ENCODE measurements at regions not wholly inside any gene's neighbourhood (a gene's known extent, or its start where the extent isn't known, plus 50 kb on each side); places are given as distances from the start of the nearest gene placed in this dataset.
"Not testable (repeated sequence)": the region's sequence is repeated elsewhere in the genome, so short reads cannot be mapped to it uniquely, and the experiment has no call there.

DNA sequence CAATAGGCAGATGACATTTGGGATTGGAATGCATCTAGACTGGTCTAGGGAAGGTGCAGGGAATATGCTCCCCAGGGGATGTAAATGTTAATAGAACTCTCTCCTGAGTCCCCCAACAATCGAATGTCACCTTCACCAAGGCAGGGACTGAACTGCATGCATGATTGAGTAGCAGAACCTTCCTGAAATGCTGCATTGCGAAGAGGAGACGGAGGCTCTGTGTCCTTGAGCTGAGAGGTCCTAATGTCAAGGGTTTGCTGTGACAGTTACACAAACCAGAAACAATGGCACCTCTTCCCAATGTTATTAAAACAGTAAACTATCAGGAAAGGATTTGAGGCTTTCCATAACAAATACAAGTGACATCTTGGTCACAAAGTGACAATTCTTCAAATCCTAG, 117.5 kb upstream of the SFSWAP start:
- no peak for DNase-seq (ENCODE audit: low spot score)
- intact Hi-C loops (cut with DNase I) = no loop called here

DNA sequence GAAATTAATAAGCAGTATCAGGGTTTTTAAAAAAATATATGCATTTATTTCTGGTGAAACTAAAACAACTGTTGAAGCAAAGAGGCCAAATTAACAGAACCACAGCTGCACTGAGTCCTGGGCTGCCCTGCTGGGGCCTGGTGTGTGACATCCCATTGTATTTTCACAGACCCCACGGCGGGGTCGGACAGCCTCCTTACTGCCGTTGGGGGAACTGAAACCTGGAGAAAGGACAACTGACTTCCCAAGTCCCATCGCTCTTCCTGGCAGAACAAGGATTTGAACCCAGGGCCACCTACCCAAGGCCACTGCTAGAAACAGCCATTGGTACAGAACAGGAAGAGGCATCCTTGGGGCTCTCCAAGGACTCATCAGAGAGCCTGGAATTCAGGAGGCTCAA, 114.8 kb upstream of the SFSWAP start:
- intact Hi-C loops (cut with DNase I) = no loop called here
- DNase-seq (ENCODE audit: low spot score) = no peak

DNA sequence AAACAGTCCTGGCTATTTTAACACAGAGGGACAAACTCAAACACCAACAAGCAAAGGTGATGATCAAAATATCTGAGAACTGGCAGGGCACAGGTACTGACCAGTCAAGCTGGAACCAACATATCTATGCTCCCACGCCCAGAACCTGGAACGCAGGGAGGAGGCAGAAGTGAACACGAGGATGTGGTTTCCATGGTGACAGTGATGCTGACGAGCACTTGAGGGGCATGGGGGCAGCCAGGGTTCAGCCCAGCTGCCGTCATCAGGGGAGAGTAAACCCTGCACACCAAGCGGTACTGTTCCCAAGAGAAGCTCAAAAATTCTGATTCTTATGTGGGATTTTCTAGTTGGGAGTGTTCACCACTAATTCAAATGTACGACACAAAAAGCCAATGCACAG, 113.6 kb upstream of the SFSWAP start:
- intact Hi-C loops (cut with DNase I) = no loop called here
- no peak for DNase-seq (ENCODE audit: low spot score)

DNA sequence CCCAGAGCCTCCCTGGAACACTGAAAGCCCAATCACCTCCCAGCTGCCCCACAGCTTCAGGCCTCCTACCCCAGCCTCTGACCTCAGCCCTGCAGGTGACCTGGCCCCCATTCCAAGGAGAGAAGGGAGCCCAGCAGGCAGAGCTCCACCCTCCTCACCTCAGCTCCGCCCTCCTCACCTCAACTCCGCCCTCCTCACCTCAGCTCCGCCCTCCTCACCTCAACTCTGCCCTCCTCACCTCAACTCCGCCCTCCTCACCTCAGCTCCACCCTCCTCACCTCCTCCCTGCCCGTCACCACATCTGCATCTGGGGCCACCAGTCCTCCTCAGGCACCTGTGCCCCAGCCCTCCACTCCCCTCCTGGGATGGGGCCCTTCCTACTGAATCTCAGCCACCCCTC, 112.2 kb upstream of the SFSWAP start:
- no peak for DNase-seq (ENCODE audit: low spot score)
- intact Hi-C loops (cut with DNase I) = no loop called here

DNA sequence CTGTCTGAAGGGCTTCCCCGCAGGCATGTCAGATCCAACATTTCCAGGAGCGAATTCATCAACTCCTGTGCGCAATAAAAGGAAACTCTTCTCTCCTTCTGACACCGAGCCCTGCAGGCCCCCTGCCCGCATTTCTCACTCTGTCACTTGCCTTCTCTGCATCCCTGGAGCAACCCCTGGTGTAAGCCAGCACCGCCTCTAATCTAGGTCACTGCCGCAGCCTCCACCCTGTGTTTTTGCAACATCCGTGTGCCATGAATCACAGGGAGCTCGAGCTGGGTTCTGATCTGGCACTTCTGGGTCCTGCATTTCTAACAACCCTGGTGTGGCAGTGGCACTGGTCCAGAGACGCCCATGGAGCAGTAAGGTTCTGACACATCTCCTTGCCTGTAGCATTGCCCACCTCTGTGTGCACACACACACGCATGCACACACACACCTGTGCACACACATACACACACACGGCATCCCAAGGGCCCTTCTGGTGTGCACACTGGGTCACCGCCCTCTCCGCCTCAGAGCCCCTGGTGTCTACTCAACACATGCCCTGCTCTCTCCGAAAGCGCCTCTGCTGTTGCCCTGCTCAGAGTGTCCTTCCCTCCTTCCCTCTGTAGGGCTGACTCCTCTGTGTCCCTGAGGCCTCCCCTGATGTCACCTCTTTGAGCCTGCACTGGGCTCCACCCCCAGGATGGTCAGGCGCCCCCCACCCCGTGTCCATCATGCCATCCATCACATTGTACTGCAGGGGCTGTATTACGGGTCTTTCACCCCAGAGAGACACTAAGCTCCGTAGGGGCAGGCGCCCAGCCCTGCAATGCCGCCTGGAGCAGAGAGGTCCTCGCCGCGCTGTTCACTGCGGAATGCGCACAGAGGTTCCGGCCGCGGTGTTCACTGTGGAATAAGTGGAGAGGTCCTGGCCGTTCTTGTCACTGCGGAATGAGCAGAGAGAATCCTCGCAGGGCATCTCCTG, 111.4 kb upstream of the SFSWAP start:
- no peak for DNase-seq (ENCODE audit: low spot score)
- intact Hi-C loops (cut with DNase I) = no loop called here

DNA sequence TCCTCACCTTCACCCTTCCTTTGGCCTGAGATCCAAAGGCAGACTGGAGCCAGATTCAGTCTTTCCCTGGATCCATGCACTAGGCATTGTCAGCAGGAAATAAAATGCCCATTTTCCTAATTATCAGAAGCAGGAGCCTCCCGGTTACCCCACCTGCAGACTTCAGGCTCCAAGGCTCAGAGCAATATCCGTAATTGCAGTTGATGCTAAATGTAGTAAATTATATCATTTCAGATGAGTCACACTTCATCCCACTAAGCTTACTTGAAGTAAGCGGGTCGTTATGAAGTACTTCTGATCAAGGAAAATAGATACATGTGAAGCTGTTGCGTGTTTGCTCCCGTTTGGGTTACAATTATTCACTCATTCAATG, 110.7 kb upstream of the SFSWAP start:
- intact Hi-C loops (cut with DNase I) = no loop called here
- no peak for DNase-seq (ENCODE audit: low spot score)

DNA sequence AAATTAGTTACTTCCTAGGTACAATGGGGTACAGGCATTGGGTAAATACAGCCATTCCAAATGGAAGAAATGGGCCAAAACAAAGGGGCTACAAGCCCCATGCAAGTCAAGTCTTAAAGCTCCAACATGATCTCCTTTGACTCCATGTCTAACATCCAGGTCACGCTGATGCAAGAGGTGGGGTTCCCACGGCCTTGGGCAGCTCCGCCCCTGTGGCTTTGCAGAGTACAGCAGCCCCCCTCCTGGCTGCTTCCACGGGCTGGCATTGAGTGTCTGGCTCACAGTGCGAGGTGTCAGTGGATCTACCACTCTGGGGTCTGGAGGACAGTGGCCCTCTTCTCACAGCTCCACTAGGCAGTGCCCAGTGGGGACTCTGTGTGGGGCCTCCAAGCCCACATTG, 109.4 kb upstream of the SFSWAP start:
- intact Hi-C loops (cut with DNase I) = not testable (repeated sequence)
- DNase-seq (ENCODE audit: low spot score) = peak; percentile 68

DNA sequence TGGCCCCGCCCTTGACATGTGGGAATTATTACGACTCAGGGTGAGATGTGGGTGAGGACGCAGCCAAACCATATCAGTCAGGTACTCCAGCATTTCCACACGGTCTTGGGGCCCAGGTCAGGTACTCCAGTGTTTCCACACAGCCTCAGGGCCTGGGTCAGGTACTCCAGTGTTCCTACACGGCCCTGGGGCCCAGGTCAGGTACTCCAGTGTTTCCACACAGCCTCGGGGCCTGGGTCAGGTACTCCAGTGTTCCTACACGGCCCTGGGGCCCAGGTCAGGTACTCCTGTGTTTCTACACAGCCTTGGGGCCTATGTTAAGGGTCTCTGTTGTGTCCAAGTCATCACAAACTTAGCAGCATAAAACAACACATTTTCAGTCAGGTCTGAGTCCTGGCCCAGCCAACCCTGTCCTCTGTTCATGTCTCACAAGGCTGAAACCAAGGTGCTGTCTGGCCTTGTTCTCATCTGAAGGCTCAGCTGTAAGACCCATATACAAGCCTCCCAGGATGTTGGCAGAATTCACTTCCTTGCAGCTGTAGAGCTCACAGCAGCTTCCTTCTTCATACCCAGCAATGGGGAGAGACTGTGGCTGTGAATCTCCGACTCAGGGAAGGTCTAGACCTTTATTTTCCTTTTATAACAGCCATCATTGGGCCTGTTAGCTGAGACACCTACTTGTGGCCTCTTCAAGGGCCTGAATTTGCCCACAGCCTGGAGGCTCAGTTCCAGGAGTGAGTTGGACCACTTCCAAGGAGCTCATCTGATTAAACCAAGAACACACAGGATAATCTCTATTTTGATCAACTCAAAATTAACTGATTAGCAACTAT, 107.6 kb upstream of the SFSWAP start:
- intact Hi-C loops (cut with DNase I) = no loop called here
- no peak for DNase-seq (ENCODE audit: low spot score)

DNA sequence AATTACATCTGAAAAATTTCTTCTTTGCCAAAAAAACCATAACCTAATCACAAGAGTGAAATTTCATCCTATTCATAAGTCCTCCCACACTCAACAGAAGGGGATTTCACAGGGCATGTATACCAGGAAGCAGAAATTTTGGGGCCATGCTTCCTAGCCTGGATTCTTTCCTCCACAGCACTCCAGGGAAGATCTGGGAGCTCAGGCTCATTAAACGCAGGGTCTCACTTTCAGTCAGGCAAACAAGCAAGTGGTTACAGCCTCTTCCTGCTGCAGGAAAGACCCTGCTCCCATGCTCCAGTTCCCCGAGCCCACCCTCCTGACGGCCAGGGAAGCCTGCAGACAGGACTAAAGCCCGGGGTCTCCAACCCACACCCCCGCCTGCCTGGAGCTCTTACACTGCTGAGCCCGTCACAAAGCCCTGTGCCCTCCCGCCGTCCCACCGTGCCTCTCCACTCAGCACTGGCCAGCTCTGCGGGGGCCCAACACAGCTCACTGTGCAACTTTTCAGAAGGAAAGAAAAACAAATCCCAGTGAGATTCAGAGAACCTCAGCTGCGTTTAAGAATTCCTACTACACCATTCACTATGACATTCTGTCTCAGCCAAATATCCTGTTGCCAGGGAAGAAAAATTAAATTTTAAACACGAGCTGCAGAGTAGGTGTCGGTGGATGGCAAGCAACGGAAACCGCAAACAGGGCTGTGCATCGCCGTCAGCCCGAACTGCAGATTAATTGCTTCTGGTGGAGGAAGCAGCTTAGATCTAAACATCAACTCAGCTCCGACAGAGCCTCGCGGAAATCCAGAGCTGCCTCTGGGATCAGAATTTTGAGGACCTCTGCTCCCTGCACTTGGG, 106.7 kb upstream of the SFSWAP start:
- intact Hi-C loops (cut with DNase I) = no loop called here

DNA sequence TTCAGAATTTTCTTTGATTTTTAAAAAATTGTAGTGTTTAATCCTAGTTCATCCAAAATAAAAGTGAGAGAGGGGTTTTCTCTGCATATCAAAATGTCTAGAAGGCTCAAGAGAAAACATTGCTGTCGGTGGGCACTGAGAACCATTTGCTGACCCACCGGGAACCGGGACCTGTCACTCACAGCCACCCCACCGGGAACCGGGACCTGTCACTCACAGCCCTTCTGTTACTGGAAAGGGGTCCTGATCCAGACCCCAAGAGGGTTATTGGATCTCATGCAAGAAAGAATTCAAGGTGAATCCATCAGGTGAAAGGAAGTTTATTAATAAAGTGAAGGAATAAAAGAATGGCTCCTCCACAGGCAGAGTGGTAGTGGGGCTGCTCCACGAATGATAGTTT, 106.0 kb upstream of the SFSWAP start:
- peak; percentile 68 for DNase-seq (ENCODE audit: low spot score)
- intact Hi-C loops (cut with DNase I) = no loop called here

More for the DNA sequence above, 106.7 kb upstream of the SFSWAP start:
- DNase-seq (ENCODE audit: low spot score) = peak; percentile 74

DNA sequence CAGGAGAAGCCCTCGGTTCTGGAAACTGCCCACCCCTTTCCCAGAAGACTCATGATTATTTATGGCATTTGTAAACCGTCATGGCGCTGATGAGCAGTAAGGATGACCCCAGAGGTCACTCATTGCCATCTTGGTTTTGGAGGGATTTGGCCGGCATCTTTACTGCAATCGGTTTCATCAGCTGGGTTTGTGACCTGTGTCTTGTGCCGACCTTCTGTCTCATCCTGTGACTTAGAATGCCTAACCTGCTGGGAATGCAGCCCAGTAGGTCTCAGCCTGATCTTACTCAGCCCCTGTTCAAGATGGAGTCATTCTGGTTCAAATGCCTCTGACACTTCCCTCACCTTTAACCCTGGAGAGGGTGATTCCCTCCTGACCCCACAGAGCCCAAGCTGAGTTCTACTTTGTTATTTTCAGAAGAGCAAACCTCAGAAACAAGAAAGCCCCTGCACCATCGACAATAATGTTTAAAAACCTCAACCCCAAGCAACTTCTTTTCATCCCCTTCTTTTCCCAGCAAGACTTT, 105.5 kb upstream of the SFSWAP start:
- intact Hi-C loops (cut with DNase I) = no loop called here
- DNase-seq (ENCODE audit: low spot score) = no peak

DNA sequence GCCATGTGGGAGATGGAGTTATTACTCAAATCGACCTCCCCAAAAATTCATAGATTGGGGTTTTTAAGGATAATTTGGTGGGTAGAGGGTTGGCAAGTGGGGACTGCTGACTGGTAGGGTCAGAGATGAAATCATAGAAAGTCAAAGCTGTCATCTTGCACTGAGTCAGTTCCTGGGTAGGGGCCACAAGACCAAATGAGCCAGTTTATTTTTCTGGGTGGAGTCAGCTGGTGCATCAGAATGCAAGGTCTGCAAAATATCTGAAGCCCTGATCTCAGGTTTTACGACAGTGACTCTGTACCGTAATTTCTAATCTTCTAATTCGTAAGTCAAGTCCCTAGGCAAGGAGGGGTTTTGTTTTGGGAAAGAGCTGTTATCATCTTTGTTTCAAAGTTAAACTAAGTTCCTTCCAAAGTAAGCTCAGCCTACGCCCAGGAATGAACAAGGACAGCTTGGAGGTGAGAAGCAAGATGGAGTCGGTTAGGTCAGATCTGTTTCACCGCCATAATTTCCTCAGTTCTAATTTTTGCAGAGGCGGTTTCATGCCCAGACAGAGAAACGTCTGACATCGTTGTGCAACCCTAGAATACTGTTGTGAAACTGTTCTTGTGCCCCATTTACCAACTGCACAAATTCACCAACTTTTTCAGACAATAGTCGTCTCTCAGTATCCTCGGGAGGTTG, 104.5 kb upstream of the SFSWAP start:
- no peak for DNase-seq (ENCODE audit: low spot score)
- intact Hi-C loops (cut with DNase I) = no loop called here

DNA sequence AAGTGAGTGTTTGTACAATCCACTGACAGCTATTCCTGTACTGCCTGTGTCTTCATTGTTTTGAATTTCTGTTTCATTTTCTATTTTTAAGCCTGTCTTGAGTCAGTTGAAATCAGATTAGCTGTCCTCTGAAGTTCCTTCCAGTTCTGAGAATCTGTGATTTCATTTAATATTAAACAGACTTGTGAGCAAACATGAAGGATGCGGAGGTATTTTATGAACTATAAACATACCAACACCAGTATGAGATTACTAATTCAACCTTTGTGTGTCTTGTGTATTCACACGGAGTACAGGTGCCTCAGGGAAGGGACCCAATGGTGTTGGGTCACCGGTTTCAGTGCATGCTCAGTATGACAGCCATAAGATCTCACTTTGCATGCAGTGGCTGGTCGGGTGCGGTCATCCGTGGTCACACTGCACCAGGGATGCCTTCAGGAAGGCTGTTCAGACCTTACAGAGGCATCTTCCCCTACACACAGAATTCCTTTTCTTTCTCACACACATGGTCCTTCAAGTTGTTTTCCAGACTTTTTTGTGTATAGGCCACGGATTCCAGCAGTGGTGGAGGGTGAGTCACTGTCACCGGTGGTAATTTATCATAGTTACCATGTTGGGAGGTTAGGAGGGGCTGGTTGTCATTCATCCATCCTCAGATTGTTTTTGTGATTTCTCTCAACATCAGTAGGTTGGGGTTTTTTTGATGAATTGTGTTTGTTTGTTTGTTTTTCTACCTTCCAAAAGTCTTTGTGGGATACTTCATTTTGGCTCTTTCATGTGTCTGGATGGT, 103.0 kb upstream of the SFSWAP start:
- intact Hi-C loops (cut with DNase I) = no loop called here
- DNase-seq (ENCODE audit: low spot score) = no peak

DNA sequence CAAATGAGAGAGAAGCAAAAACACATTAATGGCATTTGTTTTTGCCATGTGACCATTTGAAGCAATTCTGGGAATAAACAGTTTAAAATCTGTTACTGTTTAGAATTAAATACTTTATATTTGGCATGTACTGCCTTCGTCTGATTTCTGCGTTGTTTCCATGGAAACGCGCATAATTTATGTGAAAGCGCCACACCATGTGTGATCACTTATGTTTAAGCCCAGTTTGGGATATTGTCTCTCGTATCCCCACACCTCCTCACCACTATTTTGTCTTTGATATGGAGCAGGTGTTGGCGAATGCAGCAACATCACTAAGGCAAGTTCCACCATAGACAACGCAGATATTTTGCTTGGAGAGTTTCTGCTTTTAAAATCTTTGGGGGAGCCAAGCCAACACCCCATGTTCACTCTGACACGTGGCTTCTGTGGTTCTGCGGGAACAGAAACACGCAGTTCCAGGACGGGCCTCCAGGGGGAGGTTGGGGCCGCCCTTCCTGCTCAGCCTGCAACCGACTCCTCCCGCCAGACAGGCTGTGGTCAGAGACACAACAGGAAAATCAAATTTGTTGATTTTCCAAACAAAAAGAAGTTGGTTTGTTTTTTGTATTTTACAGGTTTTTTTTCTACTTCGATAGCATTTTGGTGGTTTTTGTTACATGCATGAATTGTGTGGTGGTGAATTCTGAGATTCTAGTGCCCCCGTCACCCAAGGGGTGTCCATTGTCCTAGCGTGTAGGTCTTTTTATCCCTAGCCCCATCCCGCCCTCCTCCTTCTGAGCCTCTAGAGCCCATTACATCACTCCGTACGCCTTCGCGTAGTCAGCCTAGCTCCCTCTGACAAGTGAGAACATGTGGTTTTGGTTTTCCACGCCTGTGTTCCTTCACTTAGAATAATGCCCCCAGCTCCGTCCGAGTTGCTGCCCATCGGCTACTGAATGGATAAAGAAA, 101.9 kb upstream of the SFSWAP start:
- intact Hi-C loops (cut with DNase I) = no loop called here
- peak; percentile 93 for DNase-seq (ENCODE audit: low spot score)

DNA sequence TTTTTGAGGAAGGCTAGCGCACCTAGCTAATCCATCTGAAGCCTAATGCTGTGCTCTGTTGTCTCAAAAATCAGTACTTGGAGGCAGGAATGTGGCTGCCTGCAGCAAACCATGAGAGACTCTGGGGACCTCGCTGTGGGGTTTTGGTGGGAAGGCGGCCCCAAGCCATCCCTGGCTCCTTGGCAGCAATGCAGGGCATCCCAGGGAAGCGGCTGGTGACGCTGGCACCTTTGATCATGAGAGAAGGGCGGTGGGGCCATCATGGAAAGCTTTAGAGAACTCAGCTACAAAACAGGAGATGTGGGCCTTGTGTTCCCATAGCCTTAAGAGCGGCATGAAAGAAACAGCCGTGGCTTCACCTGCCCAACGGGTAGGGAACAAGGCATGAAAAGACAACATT, 101.1 kb upstream of the SFSWAP start:
- intact Hi-C loops (cut with DNase I) = no loop called here

DNA sequence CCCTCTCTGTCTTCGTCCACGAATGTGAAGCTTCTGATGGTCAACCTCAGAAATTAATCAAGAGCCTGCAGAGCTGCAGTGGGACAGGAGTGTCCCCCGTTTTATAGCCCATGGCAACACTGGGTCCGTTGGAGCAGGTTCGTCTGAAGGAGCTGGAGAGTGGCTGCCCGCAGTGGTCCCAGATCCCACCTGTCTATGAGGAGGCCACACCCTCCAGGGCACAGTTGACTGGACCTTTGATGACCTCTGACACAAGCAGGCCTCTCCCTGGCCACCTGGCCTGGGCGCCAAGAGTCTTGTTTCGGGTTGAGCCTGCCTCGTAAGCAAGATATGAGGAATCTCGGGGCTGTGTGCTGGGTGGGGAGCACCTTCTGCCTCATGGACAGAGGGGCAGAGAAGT, 100.7 kb upstream of the SFSWAP start:
- intact Hi-C loops (cut with DNase I) = no loop called here
- peak; percentile 73 for DNase-seq (ENCODE audit: low spot score)

More for the DNA sequence above, 101.1 kb upstream of the SFSWAP start:
- DNase-seq (ENCODE audit: low spot score) = peak; percentile 69

DNA sequence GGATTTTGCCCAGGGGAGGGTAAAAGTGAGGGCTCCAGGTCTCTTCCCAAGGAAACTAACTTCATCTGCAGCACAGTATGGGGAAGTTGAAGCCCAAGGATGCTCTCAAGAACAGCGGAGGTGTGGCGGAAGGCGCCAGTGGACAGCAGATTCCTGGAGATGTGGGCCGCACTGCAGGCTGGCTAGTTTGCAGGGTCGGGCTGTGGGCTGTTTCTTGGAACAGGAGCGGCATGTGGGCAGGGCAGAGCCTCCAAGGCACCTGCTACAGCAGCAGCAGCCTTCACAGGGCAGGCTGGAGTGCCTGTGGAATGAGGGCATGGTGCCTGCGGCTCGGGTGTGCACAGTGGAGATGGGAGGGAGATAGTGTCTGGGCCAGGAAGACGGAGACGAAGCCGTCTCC, 100.0 kb upstream of the SFSWAP start:
- intact Hi-C loops (cut with DNase I) = no loop called here
- DNase-seq (ENCODE audit: low spot score) = no peak

Measured in posterior vena cava (tissue), 2 donors.